Right renal cortex interstitium (tissue), 3 donors: ENCODE measurements at regions not wholly inside any gene's neighbourhood (a gene's known extent, or its start where the extent isn't known, plus 50 kb on each side); places are given as distances from the start of the nearest gene placed in this dataset.
"Not testable (repeated sequence)": the region's sequence is repeated elsewhere in the genome, so short reads cannot be mapped to it uniquely, and the experiment has no call there.

Experiments used
- DNase-seq, 3 donors: peaks; one replicate each; pipeline ENCODE4 v3.0.0-alpha.2; 2013; ENCODE audit warnings: low read depth in 3 of 3, low spot score in 2 of 3

DNA sequence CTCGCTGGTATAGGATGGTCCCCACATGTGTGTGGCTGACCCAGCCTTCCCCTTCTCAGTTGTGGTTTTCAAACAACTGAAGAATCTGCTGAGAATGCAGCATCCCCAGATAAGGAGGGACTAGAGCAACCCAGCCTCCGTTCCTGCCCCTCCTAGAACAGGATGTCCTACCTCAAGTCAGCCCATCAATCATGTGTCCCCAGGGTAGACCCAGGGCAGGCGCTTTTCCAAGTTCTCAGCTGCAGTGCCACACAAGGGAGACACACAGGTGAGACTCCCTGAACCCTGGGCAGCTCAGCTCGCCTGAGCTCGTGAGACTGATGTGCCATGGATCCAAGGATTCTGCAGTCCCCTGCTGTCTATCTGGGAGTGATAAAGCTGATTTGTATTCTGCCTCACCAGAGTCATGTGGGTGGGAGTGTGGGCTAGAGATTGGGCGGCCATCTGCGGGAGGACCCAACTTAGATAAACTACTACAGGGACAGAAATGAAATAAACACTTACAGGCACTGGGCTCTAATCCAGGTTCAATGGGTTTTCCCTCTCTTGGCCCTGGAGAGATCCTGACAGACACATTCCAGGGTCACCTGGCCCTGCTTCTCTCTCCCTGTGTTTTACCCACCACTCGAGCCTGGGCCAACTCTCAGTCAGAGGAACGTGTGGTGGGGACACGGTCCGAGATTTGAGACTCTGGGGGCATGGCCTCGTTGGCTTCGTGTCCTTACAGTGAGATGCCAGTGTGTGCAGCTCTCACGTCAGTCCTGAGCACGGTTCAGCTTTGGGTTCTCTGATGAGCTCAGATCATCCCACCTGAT lies 303.5 kb upstream of the SFSWAP start:
- DNase-seq = no peak

GRCh38 chr12:131408036-131408365 lies 302.9 kb upstream of the SFSWAP start:
- no peak for DNase-seq

DNA sequence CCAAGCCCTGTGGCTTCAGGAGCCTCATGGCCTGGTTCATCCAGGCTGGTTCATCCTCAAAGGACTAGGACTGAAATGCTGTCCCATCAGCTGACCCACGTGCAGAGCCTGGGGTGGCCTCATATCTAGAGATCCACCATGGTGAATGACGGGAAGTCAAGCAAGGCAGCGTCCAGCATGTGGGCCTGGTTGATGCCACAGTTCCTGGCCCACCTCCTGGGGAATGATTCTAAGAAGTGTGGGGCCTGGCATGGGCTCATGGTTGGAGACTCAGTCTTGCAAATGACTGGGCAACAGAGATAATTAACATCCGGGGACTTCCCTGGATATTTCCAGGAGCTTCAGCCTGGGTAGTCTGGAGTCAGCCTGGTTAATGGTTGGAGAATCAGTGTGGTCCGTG lies 302.4 kb upstream of the SFSWAP start:
- DNase-seq = no peak

- no peak for DNase-seq
Measured at GRCh38 chr12:131409211-131409610, 301.7 kb upstream of the SFSWAP start.

- DNase-seq = not testable (repeated sequence)
Measured at GRCh38 chr12:131411827-131412226, 299.1 kb upstream of the SFSWAP start.

GRCh38 chr12:131413006-131413405 lies 297.9 kb upstream of the SFSWAP start:
- no peak for DNase-seq

DNA sequence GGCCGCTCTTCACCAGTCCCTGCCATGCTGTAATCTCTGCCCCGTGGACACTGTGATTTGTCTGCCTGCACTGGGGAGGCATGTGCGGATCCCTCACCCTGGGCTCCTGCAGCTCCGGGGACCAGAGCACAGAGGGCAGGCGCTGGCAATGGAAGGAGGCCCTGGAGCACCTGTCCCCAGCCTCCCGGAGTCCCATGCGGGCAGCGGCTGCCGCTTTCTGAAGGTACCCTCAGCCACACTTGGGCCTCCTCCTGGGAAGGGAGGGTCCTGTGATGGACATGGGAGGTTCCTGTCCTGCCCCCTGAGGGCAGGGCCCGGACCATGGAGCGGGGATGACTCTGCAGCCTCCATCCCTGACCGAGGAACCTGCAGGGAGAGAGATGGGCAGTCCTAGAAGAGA lies 297.4 kb upstream of the SFSWAP start:
- no peak for DNase-seq

DNA sequence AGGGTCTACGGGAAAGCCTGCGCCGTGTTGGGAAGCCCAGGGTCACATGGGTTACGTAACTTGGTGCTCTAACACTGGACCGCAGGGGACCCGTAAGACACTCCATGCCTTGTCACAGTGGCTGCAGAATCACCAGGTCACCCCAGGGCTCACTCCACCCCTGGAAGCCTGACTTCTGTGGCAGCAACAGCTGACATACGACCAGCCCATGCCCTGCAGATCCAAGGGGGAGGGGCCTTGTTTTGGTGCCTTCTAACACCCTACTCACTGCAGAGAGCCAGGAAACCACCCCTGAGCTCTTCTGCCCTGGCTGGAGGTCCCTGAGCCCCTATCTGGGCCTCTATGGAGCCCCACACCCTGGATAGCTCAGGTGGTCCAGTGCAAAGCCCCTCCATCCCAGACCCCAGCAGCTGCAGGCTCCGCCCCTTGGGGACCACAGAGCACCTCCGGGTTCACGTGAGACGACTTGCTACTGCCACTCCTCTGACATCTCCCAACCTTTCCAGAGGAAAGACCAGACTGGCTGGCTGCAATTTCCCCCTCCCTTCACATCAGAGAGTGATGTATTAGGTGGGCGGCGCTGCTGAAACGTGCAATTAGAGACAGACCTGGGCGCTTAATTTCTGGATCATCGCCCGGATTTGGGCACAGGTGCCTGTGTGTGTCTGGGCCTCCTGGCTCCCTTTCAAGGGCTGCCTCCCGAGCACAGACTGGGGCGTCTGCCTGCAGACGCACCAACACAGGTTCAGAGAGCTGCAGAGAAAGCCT lies 296.6 kb upstream of the SFSWAP start:
- not testable (repeated sequence) for DNase-seq

DNA sequence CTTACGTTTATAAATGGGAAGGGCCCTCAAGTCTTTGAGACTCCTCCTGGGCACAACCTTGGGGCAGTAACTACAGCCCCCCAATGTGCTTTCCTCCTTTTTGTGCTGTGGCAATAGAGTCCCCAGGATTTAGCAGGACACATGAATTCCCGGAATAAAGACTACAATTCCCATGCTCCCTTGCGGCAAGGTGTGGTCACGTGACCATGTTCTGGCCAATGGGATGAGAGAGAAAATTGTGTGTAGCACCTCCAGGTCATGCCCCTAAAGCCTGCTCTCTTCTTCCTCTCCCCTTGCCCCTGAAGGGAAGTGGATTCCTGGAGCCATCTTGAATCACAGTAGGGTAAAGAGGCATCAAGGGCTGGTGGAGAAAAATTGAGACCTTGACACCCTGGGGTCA lies 295.1 kb upstream of the SFSWAP start:
- no peak for DNase-seq

- no peak for DNase-seq
Measured at GRCh38 chr12:131418121-131418520, 292.8 kb upstream of the SFSWAP start.

- no peak for DNase-seq
Measured at GRCh38 chr12:131418884-131419283, 292.0 kb upstream of the SFSWAP start.

DNA sequence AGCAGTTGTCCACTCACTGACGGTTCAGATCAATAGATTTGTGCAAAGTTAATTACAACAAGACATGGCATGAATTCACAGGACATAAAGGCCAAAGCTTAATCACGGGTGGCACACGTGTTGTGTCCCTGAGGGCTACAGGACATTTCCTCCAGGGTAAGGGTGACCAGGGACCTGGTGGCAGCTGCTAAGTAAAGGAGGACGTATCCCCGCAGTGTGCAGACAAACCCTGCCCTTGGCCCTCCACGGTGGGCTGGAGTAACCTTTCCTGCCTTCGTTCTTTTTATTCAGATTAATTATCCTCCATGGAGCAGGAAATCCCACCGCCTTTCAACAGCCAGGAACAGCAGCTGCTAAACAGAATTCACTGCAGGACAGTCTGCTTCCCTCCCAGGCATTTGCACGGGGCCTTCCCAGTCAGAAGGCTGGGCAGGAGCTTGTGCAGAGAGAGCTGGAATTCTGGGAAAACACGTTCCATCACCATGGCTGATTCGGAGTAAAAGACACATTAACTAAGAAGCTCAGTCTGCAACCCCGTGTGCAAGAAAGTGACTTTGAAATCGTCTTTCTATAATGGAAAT lies 289.9 kb upstream of the SFSWAP start:
- DNase-seq = no peak

- no peak for DNase-seq
Measured at GRCh38 chr12:131421509-131422186, 289.2 kb upstream of the SFSWAP start.

DNA sequence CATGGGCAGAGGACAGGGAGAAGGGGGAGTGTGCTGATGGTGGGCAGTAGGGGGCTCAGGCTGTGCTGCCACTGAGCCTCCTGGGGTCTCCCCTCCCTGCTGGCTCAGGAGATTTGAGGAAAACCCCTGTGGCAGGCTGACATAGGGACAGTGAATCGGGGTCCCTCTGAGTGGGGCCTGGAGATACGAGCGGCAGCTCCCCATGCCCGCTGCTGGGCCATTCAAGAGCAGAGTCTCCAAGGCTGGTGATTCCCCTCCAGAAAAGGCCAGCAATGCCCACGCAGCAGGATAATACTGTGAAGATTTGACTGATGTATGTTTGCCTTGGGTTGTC lies 288.7 kb upstream of the SFSWAP start:
- no peak for DNase-seq

- DNase-seq = no peak
Measured at GRCh38 chr12:131422744-131423143, 288.1 kb upstream of the SFSWAP start.

DNA sequence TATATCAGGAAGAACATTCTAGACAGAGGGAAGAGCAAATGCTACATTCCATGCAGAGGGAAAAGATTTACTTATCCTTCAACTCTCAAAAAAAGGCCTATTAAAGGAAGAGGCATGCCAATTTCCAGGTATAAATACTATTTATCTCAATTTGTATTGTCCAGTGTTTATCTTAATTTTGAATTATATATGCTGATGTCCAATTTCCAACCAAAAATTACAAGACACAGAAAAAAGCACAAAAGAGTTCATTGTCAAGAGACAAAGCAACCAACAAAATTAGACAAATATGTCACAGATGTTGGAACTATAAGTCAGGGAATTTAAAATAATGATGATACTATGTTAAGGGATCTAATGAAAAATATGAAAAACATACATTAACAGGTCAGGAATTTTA lies 286.6 kb upstream of the SFSWAP start:
- DNase-seq = no peak

- DNase-seq = no peak
Measured at GRCh38 chr12:131425112-131426075, 285.5 kb upstream of the SFSWAP start.

DNA sequence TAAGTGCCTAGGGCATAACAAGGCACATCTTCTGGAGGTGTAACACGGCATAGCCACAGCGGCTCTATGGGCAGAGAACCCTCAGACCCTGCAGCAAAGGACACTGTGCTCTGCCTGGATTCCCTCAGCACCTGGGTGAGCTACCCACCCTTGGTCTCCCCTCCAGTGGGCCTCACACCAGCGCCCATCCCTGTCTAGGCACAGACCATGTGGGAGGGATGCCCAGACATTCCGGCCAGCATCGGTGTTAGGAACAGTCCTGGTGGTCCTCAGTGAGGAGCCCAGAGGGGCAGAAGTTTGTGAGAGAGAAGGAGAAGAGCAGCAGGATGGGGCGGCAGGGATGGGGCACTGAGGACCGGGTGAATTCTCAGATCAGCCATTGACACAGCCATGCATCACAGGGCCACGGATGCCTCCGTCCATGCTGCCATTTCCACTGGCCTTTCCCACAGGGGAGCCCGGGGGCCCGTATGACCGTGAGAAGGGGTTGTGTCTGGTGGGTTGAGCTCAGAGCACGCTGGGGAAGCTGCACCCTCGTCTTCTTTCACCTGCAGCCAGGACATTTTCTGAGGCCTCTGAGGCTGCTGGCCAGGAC lies 282.7 kb upstream of the SFSWAP start:
- DNase-seq = no peak

DNA sequence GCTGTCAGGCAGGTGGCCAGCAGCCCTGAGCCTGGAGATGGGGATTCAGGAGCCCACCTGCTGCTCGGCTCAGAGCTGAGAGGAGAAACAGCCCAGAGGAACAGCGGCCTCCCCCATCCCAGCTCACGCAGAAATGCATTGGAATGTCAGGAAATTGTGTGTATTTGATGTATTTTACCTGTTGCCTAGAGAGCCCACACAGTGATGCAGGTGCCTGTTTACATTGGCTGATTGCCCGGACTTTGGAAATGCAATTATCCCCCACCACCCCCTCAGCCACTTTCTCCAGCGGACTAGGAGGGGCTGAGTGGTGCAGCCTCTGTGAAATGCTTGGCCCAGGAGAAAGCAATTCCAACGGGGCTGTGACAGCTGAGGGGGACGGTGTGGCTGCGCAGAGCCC lies 281.7 kb upstream of the SFSWAP start:
- DNase-seq = not testable (repeated sequence)

DNA sequence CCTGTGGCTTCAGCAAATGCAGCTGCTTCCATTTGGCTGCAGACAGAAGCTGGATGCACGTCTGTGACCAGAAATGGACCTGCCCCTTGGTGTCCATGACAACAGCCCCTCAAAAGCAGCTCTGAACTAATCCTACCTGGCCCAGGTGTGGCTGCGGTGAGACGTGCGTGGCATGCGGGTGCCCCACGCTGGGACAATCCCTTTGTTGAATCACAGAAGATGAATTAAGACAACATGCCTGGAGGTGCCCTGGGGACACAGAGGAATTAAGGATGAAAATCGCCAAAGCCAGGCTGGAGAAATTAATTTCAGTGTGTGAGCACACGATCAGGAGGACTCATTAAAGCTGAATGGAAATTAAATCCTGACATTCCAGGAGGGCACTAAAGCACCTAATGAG lies 281.2 kb upstream of the SFSWAP start:
- DNase-seq = not testable (repeated sequence)
